ENCODE measurements at regions not wholly inside any gene's neighbourhood (a gene's known extent, or its start where the extent isn't known, plus 50 kb on each side); places are given as distances from the start of the nearest gene placed in this dataset.

GRCh38 chr1:235025422-235025984 lies 103.1 kb downstream of the TOMM20 start:
- no peak for DNase-seq

- no peak for DNase-seq
Measured at GRCh38 chr1:235024711-235025421, 103.8 kb downstream of the TOMM20 start.

- DNase-seq = no peak
Measured at GRCh38 chr1:235023711-235024439, 104.8 kb downstream of the TOMM20 start.

GRCh38 chr1:235022981-235023710 lies 105.5 kb downstream of the TOMM20 start:
- no peak for DNase-seq

DNA sequence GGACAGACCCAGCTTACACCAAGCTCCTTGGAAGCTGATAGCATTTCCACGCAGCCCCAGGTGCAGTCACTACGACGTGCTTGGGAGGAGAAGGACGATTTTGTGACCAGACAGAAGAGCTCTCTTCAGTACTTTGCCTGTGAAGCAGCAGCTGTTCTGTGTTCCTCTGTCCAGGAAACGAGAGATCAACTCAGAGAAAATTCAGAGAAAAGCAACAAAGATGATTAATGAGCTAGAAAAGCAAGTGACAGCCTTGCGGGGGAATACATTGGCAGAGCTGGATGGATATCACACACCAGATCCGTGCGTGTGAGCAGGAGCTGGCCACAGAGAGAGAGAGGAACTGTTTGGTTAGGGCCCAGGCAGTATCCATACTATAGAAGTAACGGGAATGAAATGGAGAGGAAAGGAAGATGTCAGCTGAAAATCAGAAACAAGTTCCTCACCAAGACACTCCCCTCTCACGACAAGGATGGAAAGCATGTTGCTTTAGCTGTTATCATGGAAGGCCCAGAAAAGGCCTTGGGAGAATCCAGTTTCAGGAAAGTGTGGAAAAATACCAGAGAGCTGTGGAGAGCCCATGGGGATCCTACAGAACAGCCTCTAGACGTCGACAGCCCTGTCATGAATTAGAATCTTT lies 106.2 kb downstream of the TOMM20 start:
- DNase-seq = no peak

GRCh38 chr1:235021815-235022214 lies 106.8 kb downstream of the TOMM20 start:
- no peak for DNase-seq

DNA sequence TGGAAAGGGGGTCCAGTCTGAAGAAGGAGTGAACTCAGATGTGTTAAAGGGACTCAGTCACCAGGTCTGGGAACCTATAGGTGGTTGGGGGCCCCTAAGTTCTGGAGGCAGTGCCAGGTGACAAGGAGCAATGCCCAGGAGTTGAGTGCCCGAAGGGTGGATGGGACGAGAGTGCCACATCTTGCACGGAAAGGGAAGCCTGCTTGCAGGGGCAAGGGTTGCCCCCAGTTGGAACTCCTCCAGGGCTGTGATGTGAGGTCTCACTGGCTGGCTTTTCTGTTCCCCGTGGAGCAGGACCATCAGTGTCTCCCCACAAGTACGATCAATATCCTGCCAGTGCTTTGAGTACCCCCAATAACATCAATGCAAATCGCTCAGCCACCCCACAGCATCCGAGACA lies 107.3 kb downstream of the TOMM20 start:
- DNase-seq = no peak

- DNase-seq = no peak
Measured at GRCh38 chr1:235019961-235020360, 108.7 kb downstream of the TOMM20 start.

DNA sequence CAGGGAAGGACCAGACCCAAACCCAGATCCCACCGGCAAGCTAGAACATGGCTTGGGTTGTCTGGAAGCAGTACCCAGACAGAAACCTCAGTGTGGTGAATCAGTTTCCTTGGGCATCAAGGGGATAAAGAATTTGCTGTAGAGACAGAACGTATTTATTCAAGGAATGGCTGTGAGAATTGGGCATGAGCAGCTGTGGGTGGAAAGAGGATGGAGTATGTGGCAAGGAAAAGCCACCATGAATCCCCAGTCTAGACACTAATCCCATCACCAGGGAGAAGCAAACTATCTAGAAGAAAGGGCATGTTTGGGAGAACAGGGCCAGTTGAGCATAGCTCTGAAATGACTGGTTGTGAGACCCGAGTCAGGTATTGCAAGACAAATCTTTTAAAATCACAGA lies 109.2 kb downstream of the TOMM20 start:
- no peak for DNase-seq

DNA sequence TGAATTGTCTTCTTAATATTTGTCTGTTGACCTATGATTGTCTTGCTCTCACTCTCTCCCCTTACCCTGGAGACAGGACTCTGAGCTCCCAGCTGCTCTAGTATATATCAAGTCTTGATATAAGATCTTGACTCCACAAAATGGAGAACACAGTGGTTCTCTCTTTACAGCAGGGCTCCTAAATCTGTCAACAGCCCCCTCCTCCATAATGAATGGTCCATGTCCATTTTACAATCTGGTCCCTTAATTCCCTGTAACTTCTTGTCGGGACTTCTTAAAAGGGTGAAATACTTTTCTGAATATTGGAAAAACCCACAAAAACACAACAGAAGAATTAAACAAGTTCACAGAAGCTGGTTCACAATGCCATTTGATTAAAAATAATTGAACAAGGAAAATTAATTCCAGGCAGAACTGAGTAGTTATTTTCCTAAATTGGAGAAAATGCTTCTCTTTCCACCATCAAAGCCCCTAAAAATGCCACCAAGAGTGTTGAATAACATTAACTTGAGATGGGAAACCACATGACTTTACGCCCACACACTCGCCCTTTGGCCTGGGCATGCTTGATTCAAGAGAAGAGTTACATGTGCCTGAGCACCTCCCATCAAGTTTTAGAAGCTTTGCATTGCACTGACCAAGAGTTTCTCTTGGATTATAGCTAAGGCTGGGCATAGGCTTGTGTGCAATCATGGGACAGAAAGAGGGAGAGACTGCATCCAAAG lies 109.8 kb downstream of the TOMM20 start:
- no peak for DNase-seq

GRCh38 chr1:235018161-235018560 lies 110.5 kb downstream of the TOMM20 start:
- no peak for DNase-seq

GRCh38 chr1:235017719-235018118 lies 110.9 kb downstream of the TOMM20 start:
- DNase-seq = no peak

DNA sequence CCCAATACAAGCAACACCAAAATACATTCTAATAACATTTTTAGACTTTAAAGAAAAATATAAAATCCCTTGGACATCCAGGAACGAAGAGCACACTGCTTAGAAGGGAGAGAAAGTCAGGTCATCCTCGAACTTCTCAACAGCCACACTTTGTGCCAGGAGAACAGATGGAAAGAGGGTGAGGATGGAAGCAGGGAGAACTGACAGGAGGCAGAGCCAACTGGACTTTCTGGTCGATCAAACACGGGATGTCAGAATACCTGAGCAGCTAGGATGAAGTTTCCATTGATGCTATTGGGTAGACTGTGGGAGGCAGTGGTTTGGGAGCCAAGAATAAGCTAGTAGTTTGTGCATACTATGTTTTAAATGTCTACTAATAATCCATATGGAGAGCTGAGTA lies 111.4 kb downstream of the TOMM20 start:
- no peak for DNase-seq

GRCh38 chr1:235015291-235015985 lies 113.2 kb downstream of the TOMM20 start:
- no peak for DNase-seq

DNA sequence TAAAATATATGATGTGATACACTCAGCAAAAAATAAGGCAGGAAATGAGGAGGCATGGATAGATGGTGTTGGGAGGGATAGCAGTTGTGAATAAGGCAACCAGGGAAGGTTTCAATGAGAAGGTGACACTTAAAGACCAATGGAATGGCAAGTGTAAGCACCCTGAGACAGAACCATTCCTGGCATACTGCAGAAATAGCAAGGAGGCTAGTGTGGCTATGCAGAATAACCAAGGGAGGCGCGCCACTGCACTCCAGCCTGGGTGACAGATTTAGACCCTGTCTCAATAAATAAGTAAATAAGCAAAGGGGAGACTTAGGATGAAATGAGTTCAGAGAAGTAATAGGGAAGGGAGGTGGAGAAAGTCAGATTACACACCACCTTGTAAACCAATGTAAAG lies 113.9 kb downstream of the TOMM20 start:
- DNase-seq = no peak

GRCh38 chr1:235013512-235013911 lies 115.1 kb downstream of the TOMM20 start:
- DNase-seq = no peak

- DNase-seq = no peak
Measured at GRCh38 chr1:235012436-235013210, 116.0 kb downstream of the TOMM20 start.

- DNase-seq = peak; percentile 87
Measured at GRCh38 chr1:235011599-235012435, 116.8 kb downstream of the TOMM20 start.

GRCh38 chr1:235011064-235011598 lies 117.5 kb downstream of the TOMM20 start:
- peak; percentile 53 for DNase-seq
